Stimulated activated CD4-positive, alpha-beta T cell treated with anti-CD3 and anti-CD28 coated beads, Interleukin-1b, Interleukin-23, amount 100 ng/mL, for 1 hour (primary cell): ENCODE measurements at regions not wholly inside any gene's neighbourhood (a gene's known extent, or its start where the extent isn't known, plus 50 kb on each side); places are given as distances from the start of the nearest gene placed in this dataset.
"Not testable (repeated sequence)": the region's sequence is repeated elsewhere in the genome, so short reads cannot be mapped to it uniquely, and the experiment has no call there.

Experiments
- DNase-seq, 2 donors: peaks; one replicate each; pipeline ENCODE4 v3.0.0-alpha.2; 2020; ENCODE audit warnings: low read depth in 2 of 2

GRCh38 chr2:87675487-87675886 is 72.4 kb upstream of the PLGLB2 start:
- DNase-seq = not testable (repeated sequence)

- not testable (repeated sequence) for DNase-seq
Observed at GRCh38 chr2:87677421-87677923, 70.4 kb upstream of the PLGLB2 start.

DNA sequence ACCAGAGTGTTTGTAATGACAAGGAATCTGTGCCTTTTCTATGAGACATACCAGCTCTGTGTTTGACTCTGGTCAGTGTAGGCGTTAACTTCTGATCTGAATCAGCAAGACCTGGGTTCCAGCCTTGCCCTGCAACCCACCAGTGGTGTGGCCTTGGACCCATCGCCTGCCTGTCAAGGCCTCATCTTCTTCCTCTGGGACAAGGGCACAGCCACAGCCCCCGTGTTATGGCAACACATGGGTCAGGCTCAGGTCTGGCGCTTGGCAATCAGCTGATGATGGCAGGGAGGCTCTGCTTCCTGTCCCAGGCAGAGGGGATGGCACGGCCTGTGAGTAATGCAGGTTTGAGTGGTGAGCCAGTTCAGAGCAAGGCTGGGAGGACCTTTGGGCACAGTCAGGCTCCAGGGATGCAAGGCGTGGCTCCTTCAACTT is 69.1 kb upstream of the PLGLB2 start:
- not testable (repeated sequence) for DNase-seq

DNA sequence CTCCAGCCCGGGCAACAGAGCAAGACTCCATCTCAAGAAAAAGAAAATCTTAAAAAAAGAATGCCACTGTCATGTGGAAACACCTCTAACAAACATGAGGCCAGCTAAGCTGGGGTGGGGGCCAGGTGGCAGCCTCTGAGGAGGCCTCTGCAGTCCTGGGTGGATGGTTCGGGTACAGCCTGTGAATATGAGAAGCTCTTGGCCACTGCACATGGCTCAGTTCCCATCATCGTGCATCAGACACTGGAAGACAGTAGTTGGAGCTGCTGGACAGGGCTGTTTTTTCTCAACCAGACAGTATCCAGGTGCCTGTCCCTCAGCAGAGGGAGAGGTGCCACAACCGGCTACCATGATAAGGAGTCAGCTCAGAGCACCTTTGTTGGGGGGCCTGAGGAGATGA is 67.9 kb upstream of the PLGLB2 start:
- DNase-seq = not testable (repeated sequence)

- DNase-seq = not testable (repeated sequence)
Observed at GRCh38 chr2:87680691-87681090, 67.2 kb upstream of the PLGLB2 start.

DNA sequence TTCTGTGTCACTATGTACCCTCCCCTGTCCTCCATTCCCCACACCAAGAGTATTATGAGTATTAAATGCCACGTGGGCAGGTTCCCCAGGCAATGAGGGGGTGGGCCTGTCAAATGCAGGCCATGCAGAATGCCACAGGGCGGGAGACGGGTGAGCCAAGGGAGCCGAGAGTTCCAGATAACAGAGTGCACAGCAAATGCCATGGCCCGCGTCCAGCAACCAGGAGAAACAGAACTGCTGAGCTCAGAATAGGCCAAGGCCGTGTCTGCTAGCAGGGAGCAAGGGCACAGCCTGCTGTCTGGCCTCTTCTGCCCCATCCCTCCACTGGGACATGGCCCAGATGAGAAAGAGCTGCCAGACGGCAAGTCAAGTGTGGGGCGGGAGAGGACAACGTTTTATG is 64.4 kb upstream of the PLGLB2 start:
- not testable (repeated sequence) for DNase-seq

DNA sequence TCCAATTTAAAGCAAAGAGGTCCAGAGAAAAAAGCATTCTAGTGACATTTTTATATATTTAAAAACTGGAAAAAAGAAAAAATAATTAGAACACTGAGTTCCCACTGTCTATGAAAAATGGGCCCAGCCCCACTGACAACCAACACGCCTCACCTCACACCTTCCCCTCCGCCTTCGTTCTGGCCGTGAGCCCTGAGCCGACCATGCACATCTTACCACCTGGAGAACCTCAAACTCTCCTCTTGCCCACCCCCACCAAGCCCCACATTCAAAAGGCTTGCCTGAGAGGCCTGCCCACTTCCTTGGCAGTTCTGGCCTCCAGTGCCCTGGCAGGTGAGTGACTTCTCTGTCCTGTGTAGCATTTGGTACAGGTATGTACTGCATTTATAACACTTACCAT is 63.9 kb upstream of the PLGLB2 start:
- not testable (repeated sequence) for DNase-seq

GRCh38 chr2:87685558-87685957 is 62.3 kb upstream of the PLGLB2 start:
- not testable (repeated sequence) for DNase-seq

GRCh38 chr2:87686873-87687549 is 60.9 kb upstream of the PLGLB2 start:
- not testable (repeated sequence) for DNase-seq

DNA sequence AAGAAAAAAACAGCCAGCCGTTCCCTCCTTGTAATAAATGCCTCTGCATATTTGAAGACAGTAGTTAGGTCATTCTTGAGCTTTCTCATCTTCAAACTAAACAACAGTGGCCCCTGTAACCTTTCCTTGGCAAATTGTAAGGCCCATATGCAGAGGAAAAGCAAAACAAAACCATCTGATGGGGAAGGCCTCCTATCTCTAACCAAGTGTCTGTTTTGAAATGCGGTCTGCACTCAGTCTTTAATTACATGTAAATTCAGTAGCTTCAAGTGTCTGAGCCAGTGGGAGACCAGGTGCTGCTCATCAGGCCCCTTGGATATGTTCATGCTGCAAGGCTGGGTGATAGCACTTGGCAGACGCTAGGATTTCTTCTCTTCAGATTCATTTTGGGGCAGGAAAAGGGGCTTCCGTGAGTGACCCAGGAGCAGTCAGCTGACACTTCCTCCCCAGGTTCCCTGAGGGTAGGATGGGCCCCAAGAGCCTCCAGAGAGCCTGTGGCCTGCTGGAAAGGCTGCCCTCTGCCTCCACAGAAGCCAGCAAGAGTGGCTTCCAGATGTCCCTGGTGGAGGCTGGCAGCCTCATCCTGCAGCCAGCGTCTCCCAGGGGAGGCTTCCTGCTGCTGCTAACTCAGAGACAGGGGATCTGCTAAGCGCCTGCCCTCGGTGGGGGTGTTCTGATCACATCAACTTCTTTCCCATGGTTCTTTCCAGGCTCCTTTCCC is 60.2 kb upstream of the PLGLB2 start:
- DNase-seq = not testable (repeated sequence)

DNA sequence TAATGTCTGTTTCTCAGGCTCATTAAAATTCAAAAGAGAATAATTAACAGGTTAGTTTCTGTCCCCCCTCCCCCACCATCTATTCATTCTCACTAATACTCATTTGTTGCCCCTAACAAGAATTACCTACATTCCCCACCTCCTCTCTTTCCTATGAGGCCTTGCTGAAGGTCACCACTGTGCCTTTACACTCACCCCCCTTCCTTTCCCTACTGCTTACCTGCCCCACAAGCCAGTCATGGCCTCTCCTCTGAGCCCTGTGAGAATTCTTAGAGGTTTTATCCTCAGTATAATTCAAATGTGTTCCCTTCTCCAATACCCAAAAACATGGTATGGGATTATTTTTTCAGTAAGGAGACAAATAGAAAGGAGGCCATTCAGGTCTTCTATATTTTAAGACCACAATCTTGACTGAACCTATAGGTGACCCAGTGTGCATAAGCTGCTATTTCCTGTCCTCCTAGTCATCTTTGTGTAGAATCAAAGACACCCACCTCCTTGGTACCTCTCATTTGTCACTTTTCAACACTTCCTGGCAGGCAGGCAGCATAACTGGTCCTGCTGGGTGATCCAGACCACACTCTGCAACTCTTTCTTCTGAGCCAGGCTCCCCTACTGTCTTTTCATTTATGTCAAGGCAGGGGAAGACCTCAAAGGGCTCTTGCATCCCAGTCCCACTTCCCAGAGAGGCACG is 55.8 kb upstream of the PLGLB2 start:
- DNase-seq = not testable (repeated sequence)

DNA sequence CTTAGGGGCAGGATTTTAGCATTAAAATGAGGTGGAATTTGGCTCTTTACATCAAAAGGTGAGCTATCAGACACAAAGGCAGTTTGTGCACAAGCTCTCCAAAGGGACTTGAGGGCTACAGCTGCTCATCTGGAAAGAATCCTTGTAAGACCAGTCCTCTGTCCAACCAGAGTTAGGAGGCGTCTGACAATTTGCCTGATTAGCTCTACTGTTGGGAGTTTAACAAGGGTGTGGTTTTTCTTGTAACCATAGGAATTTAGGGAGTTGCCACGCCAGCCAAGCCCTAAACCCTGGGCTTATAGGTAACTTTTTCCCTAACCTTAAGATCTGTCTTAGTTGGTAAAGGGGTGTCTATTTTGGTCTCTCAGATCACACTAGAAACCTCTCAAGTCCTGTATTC is 55.0 kb upstream of the PLGLB2 start:
- DNase-seq = not testable (repeated sequence)

DNA sequence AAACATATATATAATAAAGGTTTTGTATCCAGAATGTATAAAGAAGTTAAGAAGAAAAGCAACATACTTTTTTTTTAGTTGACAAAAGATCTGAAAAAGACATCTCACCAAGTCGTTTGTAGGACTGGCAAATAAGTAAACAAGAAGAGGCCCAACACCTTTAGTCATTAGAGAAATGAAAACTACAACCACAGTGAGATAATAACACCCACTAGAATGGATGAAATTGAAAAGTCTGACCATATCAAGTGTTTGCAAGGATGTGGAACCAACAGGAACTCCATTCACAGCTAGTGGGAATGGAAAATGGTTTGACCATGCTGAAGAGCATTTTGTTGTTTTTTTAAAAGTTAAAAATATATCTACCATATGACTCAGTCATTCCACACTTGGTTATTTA is 54.0 kb upstream of the PLGLB2 start:
- DNase-seq = not testable (repeated sequence)

GRCh38 chr2:87695596-87696323 is 52.1 kb upstream of the PLGLB2 start:
- DNase-seq = not testable (repeated sequence)
